ENCODE measurements at regions not wholly inside any gene's neighbourhood (a gene's known extent, or its start where the extent isn't known, plus 50 kb on each side); places are given as distances from the start of the nearest gene placed in this dataset.
"Not testable (repeated sequence)": the region's sequence is repeated elsewhere in the genome, so short reads cannot be mapped to it uniquely, and the experiment has no call there.

DNA sequence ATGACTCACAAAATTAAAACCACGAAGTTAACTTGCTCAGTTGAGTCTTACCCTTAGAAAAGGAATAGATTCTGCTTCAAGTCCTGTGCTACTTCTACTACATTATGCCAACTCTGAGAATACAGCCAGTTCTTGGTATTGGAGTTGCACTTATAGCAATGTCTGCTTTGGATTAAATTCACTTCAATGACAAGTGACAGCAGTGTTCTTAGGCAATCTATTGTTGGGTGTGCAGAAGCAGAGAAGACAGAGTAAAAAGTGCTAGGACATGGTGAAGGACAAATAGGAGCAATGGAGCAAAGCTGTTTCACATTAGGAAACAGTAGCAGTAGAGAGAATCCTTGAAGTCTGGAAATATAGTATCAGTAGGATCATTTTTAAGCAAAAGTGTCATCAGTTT, 713.1 kb downstream of the SI start:
- DNase-seq: no peak

DNA sequence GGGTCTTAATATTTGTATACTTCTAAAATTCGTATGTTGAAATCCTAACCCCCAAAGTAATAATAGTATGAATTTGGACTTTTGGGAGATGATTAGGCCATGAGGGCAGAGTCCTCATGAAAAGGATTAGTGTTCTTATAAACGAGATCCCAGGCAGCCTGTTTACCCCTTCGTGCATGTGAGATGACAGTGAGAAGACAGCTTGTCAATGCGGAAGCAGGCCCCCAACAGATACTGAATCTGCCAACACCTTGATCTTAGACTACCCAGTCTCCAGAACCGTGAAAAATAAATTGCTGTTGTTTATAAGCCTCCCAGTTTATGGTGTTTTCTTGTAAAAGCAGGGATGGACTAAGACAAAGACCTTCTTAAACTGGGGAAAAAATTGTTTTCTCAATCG, 714.2 kb downstream of the SI start:
- DNase-seq: no peak

DNA sequence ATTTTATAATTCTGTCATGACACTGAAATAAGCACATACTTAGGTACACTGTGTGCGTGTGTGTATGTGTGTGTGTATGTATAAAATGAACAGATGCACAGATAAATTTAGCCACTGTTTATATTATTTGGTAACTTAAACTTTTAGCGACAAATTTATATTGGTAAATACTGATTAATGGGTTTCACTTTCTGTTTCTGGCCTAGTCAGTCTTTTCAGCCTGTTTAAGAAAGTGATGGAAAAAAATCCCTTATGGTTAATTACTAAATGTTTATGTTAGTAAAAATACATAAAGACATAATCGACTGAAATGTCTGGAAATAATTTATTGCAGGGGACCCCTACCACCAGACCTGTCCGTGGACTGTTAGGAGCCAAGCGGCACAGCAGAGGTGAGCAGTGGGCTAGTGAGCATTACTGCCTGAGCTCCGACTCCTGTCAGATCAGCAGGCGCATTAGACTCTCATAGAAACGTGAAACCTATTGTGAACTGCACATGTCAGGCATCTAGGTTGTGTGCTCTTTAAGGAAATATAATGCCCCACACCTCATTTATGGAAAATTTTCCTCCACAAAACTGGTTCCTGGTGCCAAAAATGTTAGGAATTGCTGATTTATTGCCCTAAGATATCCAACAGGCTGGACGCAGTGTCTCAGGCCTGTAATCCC, 717.4 kb downstream of the SI start:
- DNase-seq: no peak

DNA sequence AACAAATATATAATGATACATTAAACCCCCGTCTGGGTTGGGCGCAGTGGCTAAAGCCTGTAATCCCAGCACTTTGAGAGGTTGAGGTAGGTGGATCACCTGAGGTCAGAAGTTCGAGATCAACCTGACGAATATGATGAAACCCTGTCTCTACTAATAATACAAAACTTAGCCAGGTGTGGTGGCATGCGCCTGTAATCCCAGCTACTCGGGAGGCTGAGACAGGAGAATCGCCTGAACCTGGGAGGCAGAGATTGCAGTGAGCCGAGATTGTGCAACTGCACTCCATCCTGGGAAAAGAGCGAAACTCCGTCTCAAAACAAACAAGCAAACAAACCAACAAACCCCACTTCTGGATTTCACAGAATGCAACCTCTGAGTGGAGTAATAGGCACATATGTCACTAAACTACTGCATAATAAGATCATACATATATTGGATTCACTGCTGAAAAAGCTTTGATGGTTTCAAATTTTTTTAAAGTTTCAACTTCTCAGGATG, 718.2 kb downstream of the SI start:
- no peak for DNase-seq

DNA sequence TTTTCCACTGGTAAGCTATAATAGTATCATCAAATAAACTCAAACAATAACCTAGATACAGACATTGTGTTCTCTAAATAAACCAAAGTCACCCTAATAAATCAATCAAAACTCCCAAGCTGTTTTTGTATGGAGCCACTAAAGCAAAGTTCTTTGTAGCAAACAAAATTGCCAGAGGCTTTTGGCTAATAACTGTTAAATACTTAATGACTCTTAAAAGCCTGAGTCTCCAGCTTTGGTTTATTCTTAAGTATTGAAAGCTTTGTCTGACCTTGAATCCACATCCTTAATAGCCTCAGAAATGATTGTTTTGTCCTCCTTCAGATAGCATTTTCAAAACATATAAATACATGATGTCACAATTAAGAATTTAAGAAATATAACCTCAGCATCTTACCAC, 725.3 kb downstream of the SI start:
- no peak for DNase-seq

DNA sequence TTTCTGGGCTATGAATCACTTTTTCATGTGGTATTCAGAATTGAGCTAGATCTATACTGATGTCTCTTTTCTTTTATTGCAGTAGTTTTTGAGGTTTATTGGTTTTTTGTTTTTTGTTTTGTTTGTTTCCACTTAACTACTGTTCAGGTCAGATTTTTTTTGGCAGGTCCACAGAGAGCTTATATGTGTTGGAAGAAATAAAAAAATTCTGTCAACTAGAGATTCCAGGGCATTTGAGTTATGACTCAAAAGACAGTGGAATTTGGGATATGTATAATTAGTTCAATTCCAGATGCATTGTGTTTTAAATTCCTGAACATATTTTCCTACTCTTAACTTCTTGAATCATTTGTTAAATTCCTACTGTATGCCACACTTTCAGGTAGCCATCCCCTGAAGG, 727.2 kb downstream of the SI start:
- DNase-seq: no peak

DNA sequence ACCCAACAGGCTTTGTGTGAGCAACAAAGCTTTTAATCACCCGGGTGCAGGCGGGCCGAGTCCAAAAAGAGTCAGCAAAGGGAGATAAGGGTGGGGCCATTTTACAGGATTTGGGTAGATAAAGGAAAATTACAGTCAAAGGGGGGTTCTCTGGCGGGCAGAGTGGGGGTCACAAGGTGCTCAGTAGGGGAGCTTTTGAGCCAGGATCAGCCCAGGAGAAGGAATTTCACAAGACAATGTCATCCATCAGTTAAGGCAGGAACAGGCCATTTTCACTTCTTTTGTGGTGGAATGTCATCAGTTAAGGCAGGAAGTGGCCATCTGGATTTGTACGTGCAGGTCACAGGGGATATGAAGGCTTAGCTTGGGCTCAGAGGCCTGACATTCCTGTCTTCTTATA, 736.1 kb downstream of the SI start:
- not testable (repeated sequence) for DNase-seq

DNA sequence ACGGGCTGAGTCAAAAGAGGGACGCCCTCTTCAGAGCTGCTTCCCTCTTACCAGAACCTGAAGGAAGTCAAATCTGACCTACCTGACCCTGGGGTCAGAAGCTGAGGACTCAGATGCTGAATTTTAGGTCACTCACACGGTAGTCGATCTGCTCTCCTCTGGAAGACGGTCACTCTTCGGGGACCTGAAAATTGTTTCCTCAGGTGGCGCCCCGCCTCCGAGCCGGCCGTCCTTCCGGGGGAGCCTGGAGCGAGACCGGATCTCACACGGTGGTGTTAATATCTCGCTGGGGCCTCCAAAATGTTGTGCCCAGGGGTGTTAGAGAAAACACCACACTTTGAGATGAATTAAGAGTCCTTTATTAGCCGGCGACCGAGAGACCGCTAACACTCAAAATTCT, 737.2 kb downstream of the SI start:
- no peak for DNase-seq

DNA sequence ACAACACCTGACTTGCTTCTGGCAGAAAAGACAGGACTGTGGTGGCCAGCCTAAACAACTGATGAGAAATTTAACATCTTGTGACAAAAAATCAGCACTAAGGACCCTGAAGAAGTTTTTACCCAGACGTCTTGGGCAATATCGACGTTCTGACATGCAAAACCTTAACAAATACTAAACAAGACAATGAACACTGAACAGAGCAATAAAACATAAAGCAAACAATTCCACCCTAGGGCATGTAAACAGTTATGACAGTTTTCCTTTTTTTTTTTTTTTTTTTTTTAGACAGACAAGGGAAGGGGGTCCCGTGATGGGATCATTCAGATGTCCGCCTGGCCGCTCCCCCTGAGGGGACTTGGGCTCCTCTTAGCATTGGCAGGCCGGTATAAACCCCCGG, 738.0 kb downstream of the SI start:
- no peak for DNase-seq

DNA sequence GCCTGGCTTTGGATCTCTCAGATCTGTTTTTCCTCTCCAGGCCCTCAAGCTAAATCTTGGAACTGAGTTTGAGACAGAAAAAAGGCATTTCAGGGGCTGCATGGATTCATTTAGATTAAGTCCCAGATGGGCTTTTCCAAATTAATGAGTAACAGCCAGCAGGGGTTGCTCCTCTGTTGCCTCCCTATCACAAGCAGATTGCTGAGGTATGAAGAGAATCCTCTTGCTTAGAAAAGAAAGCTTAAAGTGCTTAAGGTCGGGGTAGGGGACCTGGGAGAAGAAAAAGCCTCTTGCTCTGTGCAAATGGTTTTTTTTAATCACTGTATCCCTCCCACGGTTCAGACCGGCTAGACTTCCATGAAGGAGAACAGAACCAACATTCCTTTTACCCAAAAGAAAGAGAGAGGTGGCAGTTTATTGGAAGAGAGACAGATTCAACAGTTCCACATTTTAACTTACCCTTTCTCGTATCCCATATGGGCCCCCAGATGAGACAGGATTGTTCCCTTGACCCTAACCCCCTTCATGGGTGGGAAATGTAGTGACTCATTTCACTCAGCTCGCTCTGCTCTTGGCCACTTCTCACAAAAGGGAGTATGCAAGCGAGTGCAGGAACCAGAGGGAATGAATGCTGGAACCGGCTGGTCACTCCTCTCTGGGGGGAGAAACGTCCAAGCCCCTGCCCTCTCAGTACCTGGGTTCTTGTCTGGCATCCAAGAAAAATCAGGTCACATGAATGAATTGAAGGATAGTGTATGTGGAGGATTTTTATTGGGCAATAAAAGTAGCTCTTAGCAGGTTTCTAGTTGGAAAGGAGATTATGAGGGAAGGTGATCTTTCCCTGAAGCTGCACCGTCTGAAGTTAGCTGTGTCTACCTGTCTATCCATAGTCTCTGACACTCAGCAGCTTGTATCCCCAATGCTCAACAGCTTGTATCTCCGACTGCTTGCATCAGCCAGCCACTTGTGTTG, 745.2 kb downstream of the SI start:
- no peak for DNase-seq

DNA sequence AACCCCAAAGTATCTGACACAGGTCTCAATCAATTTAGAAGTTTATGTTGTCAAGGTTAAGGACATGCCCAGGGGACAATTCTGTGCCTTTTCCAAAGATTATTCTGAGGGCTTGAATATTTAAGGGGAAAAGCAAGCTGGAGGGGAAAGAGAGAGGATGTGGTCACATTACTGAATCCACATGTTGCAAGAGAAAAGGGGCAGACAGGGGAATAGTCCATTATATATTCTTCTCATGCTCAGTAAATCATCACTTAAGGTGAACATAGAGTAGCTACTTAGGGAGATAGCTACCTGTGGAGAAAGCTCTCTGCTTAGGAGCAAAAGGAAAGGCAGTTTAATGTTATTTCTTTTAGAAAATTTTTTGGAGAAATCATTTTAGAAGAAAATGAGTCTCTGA, 751.6 kb downstream of the SI start:
- DNase-seq: no peak

DNA sequence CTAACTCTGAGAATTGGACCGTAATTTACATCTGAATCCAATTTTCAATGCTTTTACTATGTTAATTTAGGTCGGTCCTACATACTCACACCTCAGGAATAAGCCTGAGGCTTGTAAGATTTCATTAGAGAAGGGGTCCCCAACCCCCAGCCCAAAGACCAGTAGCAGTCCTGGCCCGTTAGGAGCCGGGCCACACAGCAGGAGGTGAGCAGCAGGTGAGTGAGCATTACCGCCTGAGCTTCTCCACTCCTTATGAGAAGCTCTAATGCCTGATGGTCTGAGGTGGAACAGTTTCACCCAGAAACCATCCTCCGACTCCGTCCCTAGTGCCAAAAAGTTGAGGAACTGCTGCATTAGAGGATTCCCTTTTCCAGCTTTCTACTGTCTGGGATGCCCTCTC, 757.3 kb downstream of the SI start:
- DNase-seq: no peak

DNA sequence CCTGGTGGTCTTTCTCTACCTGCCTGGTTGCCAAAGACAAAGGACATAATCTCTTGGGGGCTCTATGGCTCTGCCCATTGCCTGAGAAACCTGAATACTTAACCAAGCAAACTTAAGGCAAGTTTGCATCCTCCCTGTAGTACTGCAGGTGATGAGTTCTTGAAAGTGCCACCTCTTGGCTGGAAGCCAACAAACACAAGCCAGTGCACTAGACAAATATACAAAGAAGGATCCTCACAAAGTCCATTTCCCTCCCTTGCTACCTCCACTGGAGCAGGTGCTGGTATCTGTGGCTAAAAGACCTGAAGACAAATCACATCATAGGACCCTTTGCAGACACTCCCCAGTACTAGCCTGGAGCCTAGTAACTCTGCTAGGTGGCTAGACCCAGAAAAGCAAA, 772.3 kb downstream of the SI start:
- DNase-seq: no peak

DNA sequence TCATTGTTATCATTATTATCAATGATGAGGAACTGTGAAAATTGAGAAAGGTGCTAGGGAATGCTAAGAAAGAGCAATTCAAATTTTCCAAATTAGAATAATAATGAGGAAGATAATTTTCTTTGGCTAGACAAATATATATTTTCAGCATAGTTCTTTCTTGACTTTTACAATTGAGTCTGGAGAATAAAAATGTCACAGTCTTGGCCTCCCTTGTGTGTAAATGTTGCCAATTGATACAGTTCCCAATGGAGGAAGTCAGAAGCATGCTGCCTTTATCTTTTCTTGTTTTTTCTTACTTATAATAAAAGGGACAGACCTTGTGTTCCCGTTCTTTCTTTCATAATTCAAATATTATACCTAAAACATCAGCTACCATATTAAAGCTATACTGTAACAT, 774.4 kb downstream of the SI start:
- no peak for DNase-seq

DNA sequence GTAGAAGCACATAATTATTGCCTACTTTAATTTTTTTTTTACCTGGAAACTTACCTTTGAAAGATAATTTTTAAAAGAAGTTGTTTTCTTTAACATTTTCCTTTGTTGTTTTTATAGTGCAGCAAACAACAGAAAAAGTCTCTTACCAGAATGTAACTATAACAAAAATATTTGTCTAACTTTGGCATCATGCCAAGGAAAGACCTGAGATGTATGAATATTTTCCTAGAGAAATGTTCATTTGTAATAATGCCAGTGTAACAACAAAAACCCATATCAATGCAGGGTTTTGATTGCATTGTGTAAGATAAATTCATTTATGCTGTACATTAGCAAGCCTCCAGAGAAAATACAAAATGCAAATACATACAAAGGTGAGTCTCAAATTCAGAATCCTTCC, 775.7 kb downstream of the SI start:
- DNase-seq: no peak

DNA sequence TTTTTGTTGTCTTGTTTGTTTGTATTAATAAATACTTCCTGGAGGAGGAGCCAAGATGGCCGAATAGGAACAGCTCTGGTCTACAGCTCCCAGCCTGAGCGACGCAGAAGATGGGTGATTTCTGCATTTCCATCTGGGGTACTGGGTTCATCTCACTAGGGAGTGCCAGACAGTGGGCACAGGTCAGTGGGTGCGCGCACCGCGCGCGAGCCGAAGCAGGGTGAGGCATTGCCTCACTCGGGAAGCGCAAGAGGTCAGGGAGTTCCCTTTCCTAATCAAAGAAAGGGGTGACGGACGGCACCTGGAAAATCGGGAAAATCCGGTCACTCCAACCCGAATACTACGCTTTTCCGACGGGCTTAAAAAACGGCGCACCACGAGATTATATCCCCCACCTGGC, 786.8 kb downstream of the SI start:
- DNase-seq: not testable (repeated sequence)

DNA sequence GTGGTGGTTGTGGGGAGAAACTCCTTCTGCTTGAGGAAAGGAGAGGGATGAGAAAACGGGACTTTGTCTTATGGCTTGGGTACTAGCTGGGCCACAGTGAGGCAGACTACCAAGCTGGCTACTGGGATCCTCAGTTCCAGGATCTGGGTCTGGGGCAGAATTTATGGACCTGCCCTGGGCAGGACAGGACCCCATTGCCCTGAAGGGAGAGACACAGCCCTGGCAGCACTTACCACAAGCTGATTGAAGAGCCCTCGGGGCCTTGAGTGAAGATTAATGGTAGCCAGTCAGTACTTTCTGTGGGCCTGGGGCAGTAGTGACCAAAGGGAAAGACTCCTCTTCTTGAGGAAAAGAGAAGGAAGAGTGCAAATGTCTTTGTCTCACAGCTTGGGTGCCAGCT, 799.7 kb downstream of the SI start:
- DNase-seq: no peak

DNA sequence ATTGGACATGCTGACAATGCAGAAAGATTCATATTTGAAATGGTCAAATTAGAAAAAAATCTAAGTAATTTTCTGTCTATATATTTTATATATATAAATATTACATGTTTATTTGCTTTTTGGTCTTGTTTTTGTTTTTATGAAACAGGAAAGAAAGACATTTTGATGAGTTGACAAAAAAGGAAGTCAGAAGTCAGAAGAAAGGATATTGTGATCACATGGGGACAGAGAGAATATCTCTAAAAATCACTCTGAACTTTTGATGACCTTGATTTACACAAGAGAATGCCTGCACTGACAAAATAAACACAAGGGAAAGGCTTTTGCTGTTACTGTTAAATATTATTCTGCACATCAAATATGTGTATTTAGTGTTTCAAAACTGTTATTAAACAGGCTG, 811.2 kb downstream of the SI start:
- DNase-seq: no peak

DNA sequence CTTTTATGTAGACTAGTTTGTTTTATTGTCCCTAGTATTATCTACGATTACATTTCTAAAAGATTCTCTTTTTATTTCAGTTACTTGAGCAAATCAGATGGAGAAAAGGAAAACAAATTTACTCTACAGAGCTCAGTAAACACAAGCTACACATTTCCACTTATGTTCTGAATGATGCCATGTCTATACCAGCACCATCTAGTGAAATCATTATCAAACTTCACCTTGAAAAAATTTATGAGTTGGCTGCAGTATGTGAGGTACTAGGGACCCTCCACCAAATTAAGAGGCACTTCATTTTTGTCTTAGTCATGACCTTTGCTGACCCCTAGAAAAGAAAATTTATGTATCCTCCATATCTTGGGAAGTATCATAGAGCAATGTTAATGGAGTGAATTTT, 827.4 kb downstream of the SI start:
- no peak for DNase-seq

DNA sequence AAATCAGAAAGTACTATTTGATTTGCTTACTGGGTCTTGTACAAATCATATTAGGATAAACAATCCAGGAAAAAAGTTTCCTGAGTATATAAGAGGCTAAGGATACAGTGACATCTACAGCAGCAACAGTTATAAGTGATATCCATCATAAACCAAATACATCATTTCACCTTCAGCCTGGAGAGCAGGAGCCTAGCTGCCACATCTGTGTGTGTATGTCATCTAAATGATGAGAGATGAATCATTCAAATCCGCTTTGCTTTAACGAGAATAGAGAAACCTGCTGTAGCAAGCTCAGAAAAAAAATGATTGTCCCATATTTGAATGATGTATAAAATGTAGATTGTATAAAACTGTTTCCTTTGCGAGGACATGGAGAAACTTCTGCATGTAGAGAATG, 841.4 kb downstream of the SI start:
- DNase-seq: no peak

DNA sequence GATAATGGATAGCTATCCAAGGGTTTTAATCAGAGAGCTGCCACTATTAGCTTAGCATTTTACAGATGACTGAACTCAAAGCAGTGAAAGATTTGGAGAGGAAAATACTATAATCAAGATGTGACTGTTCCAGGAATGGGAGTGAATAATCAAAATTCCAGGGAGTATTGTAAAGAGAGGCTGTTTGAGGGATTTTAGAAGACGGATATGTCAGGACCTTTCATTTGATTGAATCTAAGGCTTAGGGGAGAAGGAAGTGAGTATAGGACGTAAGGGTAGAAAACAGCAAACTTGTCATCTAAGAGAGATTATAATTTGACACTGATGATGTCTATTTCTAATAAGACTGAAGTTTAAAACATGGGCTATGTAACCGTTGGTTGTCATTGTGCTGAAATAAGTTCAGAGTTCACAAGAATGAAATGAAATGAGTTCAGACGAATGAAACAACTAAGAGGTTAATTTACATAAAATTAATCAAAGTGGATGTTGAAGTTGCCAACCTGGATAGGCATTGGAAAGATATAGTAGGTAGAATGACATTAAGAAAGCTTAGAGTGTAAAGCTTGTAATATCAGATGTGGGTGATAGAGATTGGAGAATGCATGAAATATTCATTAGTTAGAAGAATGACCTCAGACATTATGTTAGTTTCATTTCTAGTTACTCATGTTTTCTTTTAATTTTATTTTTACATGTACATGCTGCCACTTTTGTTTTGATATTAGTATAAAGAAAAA, 842.8 kb downstream of the SI start:
- no peak for DNase-seq

DNA sequence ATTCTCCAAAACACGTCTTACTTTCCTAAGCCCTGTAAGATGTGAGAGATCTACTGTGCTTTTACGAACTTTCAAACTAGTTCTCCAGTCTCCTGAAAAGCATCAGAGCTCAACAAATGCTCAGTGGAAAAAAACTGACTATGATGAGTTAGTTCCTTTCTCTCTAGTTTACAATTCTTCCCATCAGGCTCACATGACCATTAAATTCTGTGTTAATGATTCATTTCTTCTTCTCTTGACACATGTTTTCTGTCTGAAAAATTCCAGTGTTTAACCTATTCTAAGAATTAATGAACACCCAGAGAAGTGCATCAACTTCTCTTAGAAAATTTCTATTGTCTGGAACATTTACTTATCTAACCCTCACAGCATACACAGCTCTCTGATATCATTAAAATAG, 844.3 kb downstream of the SI start:
- DNase-seq: no peak

DNA sequence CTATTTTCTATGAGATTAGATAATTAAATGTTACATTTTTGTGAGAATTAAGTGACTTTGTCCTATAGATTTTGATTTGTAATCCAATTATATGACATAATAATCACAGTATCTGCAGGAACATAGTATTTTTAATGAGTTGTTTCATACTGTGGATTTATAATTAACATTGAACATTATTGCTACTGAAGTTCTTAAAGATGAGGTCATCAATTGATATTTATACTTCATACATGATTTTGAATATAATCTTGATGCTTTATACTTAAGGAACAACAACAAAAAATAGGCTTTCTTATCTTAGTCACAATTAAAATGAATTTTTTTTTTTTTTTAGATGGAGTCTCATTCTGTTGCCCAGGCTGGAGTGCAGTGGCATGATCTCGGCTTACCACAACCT, 846.6 kb downstream of the SI start:
- DNase-seq: no peak
